ENCODE measurements at regions not wholly inside any gene's neighbourhood (a gene's known extent, or its start where the extent isn't known, plus 50 kb on each side); places are given as distances from the start of the nearest gene placed in this dataset.

- no peak for DNase-seq
- intact Hi-C loops (cut with DNase I), result loop anchor here (2.0 kb wide), 1 partner anchor 819 kb away; no protein-coding TSS in a partner anchor
Measured at GRCh38 chr4:12729384-12729783, 754.8 kb downstream of the RAB28 start.

GRCh38 chr4:12724510-12724909 lies 759.6 kb downstream of the RAB28 start:
- intact Hi-C loops (cut with DNase I), result no loop called here
- no peak for DNase-seq

- intact Hi-C loops (cut with DNase I), result no loop called here
- no peak for DNase-seq
Measured at GRCh38 chr4:12723849-12724447, 760.2 kb downstream of the RAB28 start.

- intact Hi-C loops (cut with DNase I), result no loop called here
- DNase-seq, result no peak
Measured at GRCh38 chr4:12716896-12717295, 767.2 kb downstream of the RAB28 start.

GRCh38 chr4:12712648-12713339 lies 771.3 kb downstream of the RAB28 start:
- no peak for DNase-seq
- intact Hi-C loops (cut with DNase I), result no loop called here

- intact Hi-C loops (cut with DNase I), result no loop called here
- no peak for DNase-seq
Measured at GRCh38 chr4:12707381-12708175, 776.6 kb downstream of the RAB28 start.

GRCh38 chr4:12703036-12703435 lies 781.1 kb downstream of the RAB28 start:
- intact Hi-C loops (cut with DNase I), result no loop called here

GRCh38 chr4:12701384-12701783 lies 782.8 kb downstream of the RAB28 start:
- no peak for DNase-seq
- intact Hi-C loops (cut with DNase I), result no loop called here

More at GRCh38 chr4:12703036-12703435, 781.1 kb downstream of the RAB28 start:
- DNase-seq, result no peak

- no peak for DNase-seq
- intact Hi-C loops (cut with DNase I), result no loop called here
Measured at GRCh38 chr4:12697970-12698369, 786.2 kb downstream of the RAB28 start.

- intact Hi-C loops (cut with DNase I), result no loop called here
- no peak for DNase-seq
Measured at GRCh38 chr4:12692815-12693214, 791.3 kb downstream of the RAB28 start.

GRCh38 chr4:12691168-12691567 lies 793.0 kb downstream of the RAB28 start:
- intact Hi-C loops (cut with DNase I), result no loop called here
- DNase-seq, result no peak

- intact Hi-C loops (cut with DNase I), result no loop called here
- no peak for DNase-seq
Measured at GRCh38 chr4:12689457-12689856, 794.7 kb downstream of the RAB28 start.

GRCh38 chr4:12679217-12679616 lies 804.9 kb downstream of the RAB28 start:
- DNase-seq, result no peak
- intact Hi-C loops (cut with DNase I), result no loop called here

GRCh38 chr4:12674184-12674583 lies 810.0 kb downstream of the RAB28 start:
- DNase-seq, result no peak
- intact Hi-C loops (cut with DNase I), result no loop called here

GRCh38 chr4:12672303-12672702 lies 811.8 kb downstream of the RAB28 start:
- no peak for DNase-seq
- intact Hi-C loops (cut with DNase I), result no loop called here

- DNase-seq, result no peak
- intact Hi-C loops (cut with DNase I), result no loop called here
Measured at GRCh38 chr4:12658146-12658545, 826.0 kb downstream of the RAB28 start.

- no peak for DNase-seq
- intact Hi-C loops (cut with DNase I), result no loop called here
Measured at GRCh38 chr4:12651876-12652275, 832.3 kb downstream of the RAB28 start.

GRCh38 chr4:12645732-12646131 lies 838.4 kb downstream of the RAB28 start:
- intact Hi-C loops (cut with DNase I), result no loop called here
- no peak for DNase-seq

- intact Hi-C loops (cut with DNase I), result no loop called here
- no peak for DNase-seq
Measured at GRCh38 chr4:12644261-12644660, 839.9 kb downstream of the RAB28 start.

- intact Hi-C loops (cut with DNase I), result loop anchor here (10.0 kb wide), 1 partner anchor 831 kb away; no protein-coding TSS in a partner anchor
Measured at GRCh38 chr4:12636191-12636590, 847.9 kb downstream of the RAB28 start.

GRCh38 chr4:12635629-12636028 lies 848.5 kb downstream of the RAB28 start:
- intact Hi-C loops (cut with DNase I), result loop anchor here (10.0 kb wide), 1 partner anchor 831 kb away; no protein-coding TSS in a partner anchor
- DNase-seq, result no peak

More at GRCh38 chr4:12636191-12636590, 847.9 kb downstream of the RAB28 start:
- DNase-seq, result no peak
